H1 (cell line): ENCODE measurements at regions not wholly inside any gene's neighbourhood (a gene's known extent, or its start where the extent isn't known, plus 50 kb on each side); places are given as distances from the start of the nearest gene placed in this dataset.
"Not testable (repeated sequence)": the region's sequence is repeated elsewhere in the genome, so short reads cannot be mapped to it uniquely, and the experiment has no call there.

ENCODE experiments used
- CTCF ChIA-PET: fragments of 300-600 bp; sonication (Branson Sonifier 250); formaldehyde crosslinking; loops from one replicate; lab custom pipeline; 2021; ENCODE audit not compliant: partially characterized antibody; lab: Charles Lee
- POLR2A ChIA-PET: fragments of 300-600 bp; sonication (Branson Sonifier 250); formaldehyde crosslinking; loops from one replicate; lab custom pipeline; 2021; ENCODE audit warnings: inconsistent platforms; ENCODE audit not compliant: partially characterized antibody; lab: Charles Lee
- DNase-seq, 2 experiments: peaks; one replicate each; pipeline versions ENCODE4 v3.0.0 to v3.0.0-alpha.2; 2010 to 2022; ENCODE audit warnings: low spot score in 2 of 2, low read depth in 1 of 2, mixed read lengths in 1 of 2
- FAIRE-seq: peaks from 2 replicates; lab custom pipeline; 2011; peaks lifted over from hg19 to GRCh38; lab: Jason Lieb, UNC
- H2AFZ ChIP-seq: 2 replicates; pipeline ENCODE4 v1.8.1; 2012; ENCODE audit warnings: low read length, inconsistent platforms
- H2AK5ac ChIP-seq: 2 replicates; pipeline ENCODE4 v1.6.1; 2013; ENCODE audit warnings: low read depth, low read length
- H2BK120ac ChIP-seq: replicated peaks from 2 replicates; pipeline ENCODE3; 2013; ENCODE audit warnings: low read depth, low read length, inconsistent platforms
- H2BK12ac ChIP-seq: 2 replicates; pipeline ENCODE4 v1.6.1; 2013; ENCODE audit warnings: low read depth, low read length
- H2BK15ac ChIP-seq: 2 replicates; pipeline ENCODE4 v1.6.1; 2013; ENCODE audit warnings: low read length
- H2BK20ac ChIP-seq: 2 replicates; pipeline ENCODE4 v1.6.1; 2013; ENCODE audit warnings: low read length
- H2BK5ac ChIP-seq: 2 replicates; pipeline ENCODE4 v1.6.1; 2013; ENCODE audit warnings: low read depth, low read length
- H3K14ac ChIP-seq: 2 replicates; pipeline ENCODE4 v1.6.1; 2013; ENCODE audit warnings: inconsistent platforms; ENCODE audit not compliant: insufficient read length
- H3K18ac ChIP-seq: 2 replicates; pipeline ENCODE4 v1.6.1; 2013; ENCODE audit warnings: low read length; ENCODE audit errors: extremely low read depth
- H3K23ac ChIP-seq: 2 replicates; pipeline ENCODE4 v1.6.1; 2013; ENCODE audit warnings: inconsistent platforms; ENCODE audit not compliant: insufficient read length
- H3K23me2 ChIP-seq: 2 replicates; pipeline ENCODE4 v1.6.1; 2013; ENCODE audit warnings: low read depth, low read length
- H3K27ac ChIP-seq: 2 replicates; pipeline ENCODE4 v1.6.1; 2011; ENCODE audit warnings: low read depth, low read length, inconsistent platforms
- H3K27me3 ChIP-seq, 4 experiments: replicated peaks in 1 of 4; 1 replicate in 1 of 4; 2 replicates in 3 of 4; pipeline versions ENCODE4 v1.6.1 to v1.8.1; 2011 to 2013; ENCODE audit warnings: low read length in 3 of 4, mild to moderate bottlenecking in 3 of 4, inconsistent platforms in 2 of 4, mixed read lengths in 2 of 4, moderate library complexity in 1 of 4; ENCODE audit not compliant: control insufficient read depth in 3 of 4, insufficient read depth in 3 of 4; ENCODE audit errors: extremely low read depth in 1 of 4
- H3K36me3 ChIP-seq, 4 experiments: 2 replicates each; pipeline versions ENCODE4 v1.6.1 to v1.8.1; 2011 to 2013; ENCODE audit warnings: mild to moderate bottlenecking in 4 of 4, low read length in 3 of 4, moderate library complexity in 2 of 4, control low read depth in 1 of 4, inconsistent platforms in 1 of 4; ENCODE audit not compliant: insufficient read depth in 4 of 4, control insufficient read depth in 2 of 4
- H3K4ac ChIP-seq: replicated peaks from 2 replicates; pipeline ENCODE3; 2013; ENCODE audit warnings: low read length, low read depth, mixed read lengths, inconsistent platforms; ENCODE audit not compliant: insufficient read length
- H3K4me1 ChIP-seq, 4 experiments: replicated peaks in 1 of 4; 1 replicate in 1 of 4; 2 replicates in 3 of 4; pipeline versions ENCODE4 v1.6.1 to v1.8.1; 2011 to 2013; ENCODE audit warnings: low read length in 3 of 4, inconsistent platforms in 2 of 4, mixed read lengths in 1 of 4; ENCODE audit not compliant: insufficient read depth in 4 of 4, control insufficient read depth in 3 of 4
- H3K4me2 ChIP-seq, 2 experiments: 2 replicates each; pipeline versions ENCODE4 v1.6.1 to v1.8.1; 2011 to 2013; ENCODE audit warnings: low read depth in 2 of 2, low read length in 2 of 2, control low read depth in 1 of 2, inconsistent platforms in 1 of 2, mild to moderate bottlenecking in 1 of 2; ENCODE audit not compliant: insufficient read depth in 1 of 2
- H3K4me3 ChIP-seq, 4 experiments: fragments of 200-600, 300-600 bp in 1 of 4; sonication (generic), shearing (Covaris generic), sonication (Bioruptor Twin) in 1 of 4; 2 replicates each; pipeline versions ENCODE4 v1.5.1 to v1.8.1; 2011 to 2016; ENCODE audit warnings: low read length in 4 of 4, low read depth in 3 of 4, control low read depth in 2 of 4, inconsistent platforms in 2 of 4, mild to moderate bottlenecking in 2 of 4, mixed read lengths in 1 of 4, moderate library complexity in 1 of 4; ENCODE audit not compliant: insufficient read depth in 2 of 4; ENCODE audit errors: extremely low read depth in 1 of 4
- H3K56ac ChIP-seq: replicated peaks from 2 replicates; pipeline ENCODE3; 2013; ENCODE audit warnings: low read depth, mild to moderate bottlenecking, mixed read lengths, low read length, inconsistent platforms; ENCODE audit not compliant: insufficient read length
- H3K79me1 ChIP-seq: 2 replicates; pipeline ENCODE4 v1.6.1; 2013; ENCODE audit warnings: low read depth, low read length, control low read depth
- H3K79me2 ChIP-seq, 2 experiments: 2 replicates each; pipeline versions ENCODE4 v1.6.1 to v1.8.1; 2012 to 2013; ENCODE audit warnings: low read length in 2 of 2, mild to moderate bottlenecking in 2 of 2, inconsistent platforms in 1 of 2; ENCODE audit not compliant: insufficient read depth in 2 of 2, control insufficient read depth in 1 of 2
- H3K9ac ChIP-seq, 4 experiments: replicated peaks in 1 of 4; 1 replicate in 1 of 4; 2 replicates in 3 of 4; pipeline versions ENCODE4 v1.6.1 to v1.8.1; 2011 to 2013; ENCODE audit warnings: low read depth in 3 of 4, low read length in 3 of 4, control low read depth in 2 of 4, mild to moderate bottlenecking in 2 of 4, moderate library complexity in 2 of 4, inconsistent platforms in 1 of 4; ENCODE audit errors: extremely low read depth in 1 of 4
- H3K9me3 ChIP-seq, 2 experiments: 2 replicates each; pipeline versions ENCODE4 v1.6.1 to v1.8.1; 2012 to 2013; ENCODE audit warnings: mild to moderate bottlenecking in 2 of 2, moderate library complexity in 2 of 2, control low read depth in 1 of 2, inconsistent platforms in 1 of 2, low read depth in 1 of 2, low read length in 1 of 2, mixed read lengths in 1 of 2; ENCODE audit not compliant: insufficient read depth in 2 of 2
- H4K20me1 ChIP-seq, 2 experiments: replicated peaks in 1 of 2; 2 replicates each; pipeline versions ENCODE3 to v1.8.1; 2011 to 2013; ENCODE audit warnings: inconsistent platforms in 2 of 2, low read length in 2 of 2, mild to moderate bottlenecking in 1 of 2; ENCODE audit not compliant: insufficient read depth in 2 of 2, control insufficient read depth in 1 of 2
- H4K5ac ChIP-seq: 2 replicates; pipeline ENCODE4 v1.6.1; 2013; ENCODE audit warnings: low read length, low read depth, mixed read lengths, inconsistent platforms; ENCODE audit not compliant: insufficient read length
- H4K8ac ChIP-seq: 2 replicates; pipeline ENCODE4 v1.8.0; 2013; ENCODE audit warnings: mild to moderate bottlenecking, moderate library complexity, low read length, inconsistent platforms; ENCODE audit not compliant: insufficient read depth; ENCODE audit errors: extremely low read depth
- H4K91ac ChIP-seq: replicated peaks from 2 replicates; pipeline ENCODE3; 2013; ENCODE audit warnings: low read length, mixed read lengths, inconsistent platforms; ENCODE audit not compliant: insufficient read length
- EP300 ChIP-seq, 2 experiments: IDR thresholded peaks; 1 replicate in 1 of 2; 2 replicates in 1 of 2; pipeline ENCODE4 v1.6.1; 2011 to 2012; ENCODE audit warnings: low read depth in 2 of 2, low read length in 2 of 2, mild to moderate bottlenecking in 2 of 2, borderline replicate concordance in 1 of 2, inconsistent platforms in 1 of 2, moderate library complexity in 1 of 2
- WGBS, 2 experiments: shearing (Covaris generic) in 1 of 2; methylation state at CpG; one replicate each; pipeline versions ENCODE4 v1.1.6 to v1.1.7; 2013 to 2015; ENCODE audit warnings: low lambda C conversion rate in 2 of 2, mixed read lengths in 2 of 2, inconsistent platforms in 1 of 2, low coverage in 1 of 2, missing lambda C conversion rate in 1 of 2; ENCODE audit not compliant: insufficient replicate concordance in 2 of 2, insufficient coverage in 1 of 2, insufficient read length in 1 of 2; ENCODE audit errors: extremely low coverage in 1 of 2, missing lambda C conversion rate in 1 of 2; 5-methylcytosine and 5-hydroxymethylcytosine counted together

GRCh38 chr4:79117051-79117450, 177.8 kb upstream of the PAQR3 start:
- H4K91ac ChIP-seq, H3K23ac ChIP-seq, H3K36me3 ChIP-seq, H2AK5ac ChIP-seq, H2BK15ac ChIP-seq, H2BK120ac ChIP-seq, H4K5ac ChIP-seq, H4K8ac ChIP-seq, H3K9ac ChIP-seq, H3K4me2 ChIP-seq, H2BK5ac ChIP-seq, H4K20me1 ChIP-seq, H3K4me1 ChIP-seq, H3K79me2 ChIP-seq, H2AFZ ChIP-seq, H2BK20ac ChIP-seq, H3K18ac ChIP-seq, POLR2A ChIA-PET, CTCF ChIA-PET, H3K4me3 ChIP-seq, FAIRE-seq, DNase-seq, H2BK12ac ChIP-seq, H3K23me2 ChIP-seq, H3K27me3 ChIP-seq, H3K14ac ChIP-seq, H3K27ac ChIP-seq, H3K4ac ChIP-seq, H3K79me1 ChIP-seq, H3K56ac ChIP-seq: not testable (repeated sequence)
- peaks cover 9 to 17% of the 10 kb centered on the region in 2 experiments for H3K9me3 ChIP-seq
- peak in 1 of 2 experiments; percentile 50; a peak in 1 of 3 replicates for TF ChIP-seq EP300 (IDR thresholded peaks at IDR 0.05; ENCODE audit: borderline replicate concordance in 1 of 2, low read depth in 2 of 2, low read length in 2 of 2)
- WGBS, 2 experiments = 96% methylated on average over 4 of the region's 4 CpGs; no CpG with 5 or more reads in 1 of the 2 experiments
